B cell (primary cell): ENCODE measurements at regions not wholly inside any gene's neighbourhood (a gene's known extent, or its start where the extent isn't known, plus 50 kb on each side); places are given as distances from the start of the nearest gene placed in this dataset.

Experiments
- ATAC-seq: fragments of 200-7000 bp; cut with Tn5 transposase; one replicate; pipeline ENCODE4 v1.10.0; 2021; ENCODE audit warnings: low read depth, mild to moderate bottlenecking, moderate number of reproducible peaks, moderate library complexity
- CTCF ChIA-PET: fragments of 350-600 bp; sonication (Branson Sonifier 250); formaldehyde crosslinking; loops from one replicate; lab custom pipeline; 2021; ENCODE audit warnings: antibody characterized with exemption, inconsistent platforms; lab: Charles Lee
- POLR2A ChIA-PET: fragments of 350-600 bp; sonication (Branson Sonifier 250); formaldehyde crosslinking; loops from one replicate; lab custom pipeline; 2021; ENCODE audit warnings: antibody characterized with exemption; lab: Charles Lee
- DNase-seq: peaks from one replicate; pipeline ENCODE4 v3.0.0; 2013
- H2AFZ ChIP-seq: 2 replicates; pipeline ENCODE4 v1.6.1; 2012; ENCODE audit warnings: mild to moderate bottlenecking, low read depth, low read length; ENCODE audit not compliant: insufficient read depth, poor library complexity, severe bottlenecking
- H3K27ac ChIP-seq, 2 donors: 1 replicate in 1 of 2; 2 replicates in 1 of 2; pipeline ENCODE4 v1.5.1; 2012 to 2013; ENCODE audit warnings: low read length in 2 of 2, mild to moderate bottlenecking in 2 of 2, moderate library complexity in 1 of 2
- H3K27me3 ChIP-seq, 4 experiments: fragments of 200-600 bp in 1 of 4; sonication (generic) in 1 of 4; replicated peaks in 1 of 4; 1 replicate in 2 of 4; 2 replicates in 2 of 4; pipeline versions ENCODE4 v1.6.1 to v1.7.0; 2013 to 2016; ENCODE audit warnings: low read length in 3 of 4, mild to moderate bottlenecking in 2 of 4, mixed read lengths in 1 of 4, moderate library complexity in 1 of 4; ENCODE audit not compliant: insufficient read depth in 4 of 4, control insufficient read depth in 3 of 4; ENCODE audit errors: control extremely low read depth in 1 of 4
- H3K36me3 ChIP-seq, 2 experiments: replicated peaks in 1 of 2; 1 replicate in 1 of 2; 2 replicates in 1 of 2; pipeline versions ENCODE4 v1.6.1 to v1.7.1; 2013; ENCODE audit warnings: low read length in 1 of 2; ENCODE audit not compliant: insufficient read depth in 2 of 2, control insufficient read depth in 1 of 2; ENCODE audit errors: control extremely low read depth in 1 of 2, extremely low read depth in 1 of 2
- H3K4me1 ChIP-seq, 2 donors: fragments of 200-600 bp in 1 of 2; sonication (generic) in 1 of 2; 1 replicate in 1 of 2; 2 replicates in 1 of 2; pipeline versions ENCODE4 v1.5.1 to v1.6.1; 2013 to 2017; ENCODE audit warnings: low read length in 2 of 2; ENCODE audit not compliant: control insufficient read depth in 2 of 2, insufficient read depth in 2 of 2
- H3K4me2 ChIP-seq: replicated peaks from 2 replicates; pipeline ENCODE3; 2012; ENCODE audit warnings: mild to moderate bottlenecking, low read depth, low read length; ENCODE audit not compliant: poor library complexity, severe bottlenecking
- H3K4me3 ChIP-seq, 5 experiments: fragments of 200-600 bp in 1 of 5; sonication (generic) in 1 of 5; 1 replicate in 3 of 5; 2 replicates in 2 of 5; pipeline versions ENCODE4 v1.5.1 to v1.7.0; 2011 to 2016; ENCODE audit warnings: low read length in 4 of 5, mild to moderate bottlenecking in 4 of 5, low read depth in 2 of 5, control low read depth in 1 of 5, moderate library complexity in 1 of 5; ENCODE audit not compliant: insufficient read depth in 1 of 5; ENCODE audit errors: control extremely low read depth in 1 of 5, extremely low read depth in 1 of 5
- H3K79me2 ChIP-seq: fragments of 200-600 bp; sonication (generic); one replicate; pipeline ENCODE4 v1.6.0; 2016; ENCODE audit warnings: low read length; ENCODE audit not compliant: control insufficient read depth, insufficient read depth
- H3K9ac ChIP-seq: fragments of 200-600 bp; sonication (generic); 2 replicates; pipeline ENCODE4 v1.6.1; 2017; ENCODE audit warnings: mild to moderate bottlenecking, low read length, moderate library complexity
- H3K9me3 ChIP-seq, 3 donors: one replicate each; pipeline versions ENCODE4 v1.6.1 to v1.7.1; 2013; ENCODE audit warnings: low read length in 2 of 3; ENCODE audit not compliant: control insufficient read depth in 2 of 3, insufficient read depth in 1 of 3; ENCODE audit errors: control extremely low read depth in 1 of 3
- H4K20me1 ChIP-seq: 2 replicates; pipeline ENCODE4 v1.6.0; 2012; ENCODE audit warnings: mild to moderate bottlenecking, low read length; ENCODE audit not compliant: insufficient read depth, control insufficient read depth, poor library complexity, severe bottlenecking
- H3K27ac Mint-ChIP-seq: one replicate; pipeline ENCODE4 v1.8.0; 2021; ENCODE audit warnings: mixed read lengths
- H3K27me3 Mint-ChIP-seq: one replicate; pipeline ENCODE4 v1.8.0; 2021; ENCODE audit warnings: mixed read lengths
- H3K4me1 Mint-ChIP-seq: one replicate; pipeline ENCODE4 v1.8.0; 2021; ENCODE audit warnings: mixed read lengths
- H3K4me3 Mint-ChIP-seq: one replicate; pipeline ENCODE4 v1.8.0; 2021; ENCODE audit warnings: mixed read lengths
- H3K9me3 Mint-ChIP-seq: one replicate; pipeline ENCODE4 v1.8.0; 2022; ENCODE audit warnings: mixed read lengths; ENCODE audit not compliant: insufficient read depth
- CTCF ChIP-seq: fragments of 200-600 bp; IDR thresholded peaks from one replicate; pipeline ENCODE4 v1.8.0; 2022; ENCODE audit warnings: antibody characterized with exemption, mild to moderate bottlenecking
- EZH2 ChIP-seq: IDR thresholded peaks from 2 replicates; pipeline ENCODE4 v1.6.1; 2012; ENCODE audit warnings: borderline replicate concordance, low read depth, mild to moderate bottlenecking, moderate library complexity, low read length; ENCODE audit not compliant: insufficient read depth, poor library complexity, severe bottlenecking
- WGBS: methylation state at CpG from one replicate; pipeline ENCODE4 v1.1.5; 2013; ENCODE audit warnings: missing lambda C conversion rate; ENCODE audit not compliant: insufficient coverage; 5-methylcytosine and 5-hydroxymethylcytosine counted together
- intact Hi-C: fragments of 100-400 bp; cut with micrococcal nuclease; formaldehyde crosslinking; loops from one replicate; pipeline ENCODE4 v1.10.0; 2022

GRCh38 chr13:74633734-74634133 lies 499.5 kb upstream of the KLF12 start:
- no peak overlapping the region for H3K4me3 Mint-ChIP-seq
- peaks cover 6% of the 10 kb centered on the region for H3K9me3 Mint-ChIP-seq
- Histone ChIP-seq H2AFZ (no peak overlapping the region), H3K9me3 (peaks cover 0 to 1% (median 0%) of the 10 kb centered on the region in 3 donors), H4K20me1 (no peaks in the 10 kb centered on the region), H3K27me3 (no peaks in the 10 kb centered on the region), H3K4me2 (no peak overlapping the region), H3K27ac (no peak overlapping the region), H3K79me2 (no peaks in the 10 kb centered on the region), H3K9ac (no peak overlapping the region), H3K4me3 (no peak overlapping the region), H3K36me3 (no peaks in the 10 kb centered on the region), H3K4me1 (no peaks in the 10 kb centered on the region)
- ChIA-PET CTCF (no interaction called here), POLR2A (no interaction called here)
- intact Hi-C loops = no loop called here
- DNase-seq = no peak
- TF ChIP-seq CTCF (no peak), EZH2 (no peak)
- H3K27me3 Mint-ChIP-seq = no peaks in the 10 kb centered on the region
- 100% methylated on average over 1 of the region's 2 CpGs for WGBS
- H3K4me1 Mint-ChIP-seq = no peaks in the 10 kb centered on the region
- no peak for ATAC-seq
- no peak overlapping the region for H3K27ac Mint-ChIP-seq

GRCh38 chr13:74629985-74630384 lies 495.8 kb upstream of the KLF12 start:
- Histone ChIP-seq H3K9ac (no peak overlapping the region), H2AFZ (no peak overlapping the region), H3K4me3 (no peak overlapping the region), H3K27me3 (no peaks in the 10 kb centered on the region), H3K9me3 (no peaks in the 10 kb centered on the region), H3K79me2 (no peaks in the 10 kb centered on the region), H3K4me1 (no peaks in the 10 kb centered on the region), H4K20me1 (no peaks in the 10 kb centered on the region), H3K27ac (no peak overlapping the region), H3K36me3 (no peaks in the 10 kb centered on the region), H3K4me2 (no peak overlapping the region)
- ChIA-PET CTCF (no interaction called here), POLR2A (no interaction called here)
- DNase-seq = no peak
- intact Hi-C loops = no loop called here
- Mint-ChIP-seq H3K27me3 (peaks cover 4% of the 10 kb centered on the region), H3K27ac (no peak overlapping the region), H3K9me3 (peaks cover 9% of the 10 kb centered on the region), H3K4me3 (no peak overlapping the region), H3K4me1 (no peaks in the 10 kb centered on the region)
- 95% methylated on average over 2 of the region's 3 CpGs for WGBS
- no peak for TF ChIP-seq CTCF
- no peak for TF ChIP-seq EZH2
- ATAC-seq = no peak
